DND-41 (cell line): ENCODE measurements at regions not wholly inside any gene's neighbourhood (a gene's known extent, or its start where the extent isn't known, plus 50 kb on each side); places are given as distances from the start of the nearest gene placed in this dataset.
A peak's percentile ranks its signal among the peaks of the same experiment; 100 is the strongest.

Experiments used
- ATAC-seq: fragments of 200-7000 bp; cut with Tn5 transposase; 3 replicates; pipeline ENCODE4 v1.9.1; 2021; ENCODE audit warnings: low read depth; ENCODE audit not compliant: insufficient read depth
- DNase-seq: peaks from one replicate; pipeline ENCODE4 v3.0.0-alpha.2; 2020
- H2AFZ ChIP-seq: 2 replicates; pipeline ENCODE4 v1.6.0; 2012; ENCODE audit warnings: low read depth, low read length
- H3K27ac ChIP-seq: 2 replicates; pipeline ENCODE4 v1.5.1; 2012; ENCODE audit warnings: low read length, inconsistent platforms
- H3K27me3 ChIP-seq: fragments of 200-600 bp; sonication (generic); 2 replicates; pipeline ENCODE4 v1.6.0; 2012; ENCODE audit warnings: low read length, mild to moderate bottlenecking, inconsistent platforms; ENCODE audit not compliant: insufficient read depth, poor library complexity
- H3K36me3 ChIP-seq: 2 replicates; pipeline ENCODE4 v1.5.1; 2012; ENCODE audit warnings: low read length, inconsistent platforms; ENCODE audit not compliant: insufficient read depth
- H3K4me1 ChIP-seq: 2 replicates; pipeline ENCODE4 v1.5.1; 2012; ENCODE audit warnings: mild to moderate bottlenecking, low read length; ENCODE audit not compliant: insufficient read depth
- H3K4me2 ChIP-seq: 2 replicates; pipeline ENCODE4 v1.6.0; 2012; ENCODE audit warnings: mild to moderate bottlenecking, moderate library complexity, low read length, inconsistent platforms; ENCODE audit not compliant: insufficient read depth
- H3K4me3 ChIP-seq, 2 experiments: fragments of 200-600 bp in 1 of 2; shearing (Covaris generic) in 1 of 2; 2 replicates each; pipeline ENCODE4 v1.5.1; 2012 to 2016; ENCODE audit warnings: inconsistent platforms in 2 of 2, low read length in 2 of 2, mild to moderate bottlenecking in 2 of 2, low read depth in 1 of 2, moderate library complexity in 1 of 2
- H3K79me2 ChIP-seq: 2 replicates; pipeline ENCODE4 v1.6.0; 2012; ENCODE audit warnings: low read length, inconsistent platforms; ENCODE audit not compliant: insufficient read depth
- H3K9ac ChIP-seq: 2 replicates; pipeline ENCODE4 v1.6.0; 2012; ENCODE audit warnings: low read depth, mild to moderate bottlenecking, inconsistent platforms, low read length, moderate library complexity
- H3K9me3 ChIP-seq: 2 replicates; pipeline ENCODE4 v1.5.1; 2012; ENCODE audit warnings: low read length, moderate library complexity, mild to moderate bottlenecking, inconsistent platforms; ENCODE audit not compliant: insufficient read depth, severe bottlenecking
- H4K20me1 ChIP-seq: 2 replicates; pipeline ENCODE4 v1.6.0; 2012; ENCODE audit warnings: low read length; ENCODE audit not compliant: insufficient read depth
- CTCF ChIP-seq: IDR thresholded peaks from 2 replicates; pipeline ENCODE4 v1.5.1; 2012; ENCODE audit warnings: borderline replicate concordance, low read length, moderate library complexity, mild to moderate bottlenecking; ENCODE audit not compliant: poor library complexity, severe bottlenecking; ENCODE audit errors: extremely low read depth
- EZH2 ChIP-seq: IDR thresholded peaks from 3 replicates; pipeline ENCODE4 v1.6.1; 2012; ENCODE audit warnings: borderline replicate concordance, low read depth, mild to moderate bottlenecking, moderate library complexity, low read length, inconsistent platforms; ENCODE audit not compliant: severe bottlenecking

DNA sequence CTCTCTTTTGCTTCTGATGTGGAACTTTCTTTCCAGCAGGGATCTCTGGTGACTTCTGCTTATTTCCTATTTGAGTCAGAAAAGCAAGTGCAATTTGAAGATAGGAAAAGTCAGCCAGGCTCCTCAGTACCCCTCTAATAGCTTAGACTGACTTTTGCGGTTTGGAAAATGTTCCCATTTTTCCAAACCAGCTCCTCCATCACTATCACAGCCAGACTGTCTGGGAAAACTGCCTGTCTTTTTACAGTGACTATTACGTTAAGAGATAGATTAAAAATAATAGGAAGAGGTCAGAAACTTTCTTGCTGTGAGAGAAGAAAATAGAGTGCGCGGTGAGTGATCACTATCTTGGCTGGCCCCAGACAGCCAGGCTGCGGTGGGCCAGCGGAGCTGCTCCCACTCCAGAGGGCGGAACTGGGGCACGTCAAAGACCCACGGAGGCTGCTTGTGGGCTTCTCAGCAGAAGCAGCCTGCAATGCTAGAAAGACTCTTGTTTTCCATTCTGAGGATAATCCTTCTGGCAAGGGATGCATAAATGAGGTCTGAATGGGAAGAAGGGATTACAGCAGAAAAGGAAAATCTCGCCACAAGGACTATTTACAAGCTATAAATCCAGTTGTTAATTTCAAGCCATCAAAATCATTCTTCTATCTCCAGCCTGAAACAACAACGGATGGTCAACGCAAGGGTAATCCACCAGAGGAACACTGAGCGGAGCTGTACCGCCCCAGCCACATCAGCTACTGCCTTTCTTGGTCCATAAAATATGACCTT is 151.0 kb upstream of the MSX2 start:
- Histone ChIP-seq H3K27ac (no peak overlapping the region), H3K4me1 (no peaks in the 10 kb centered on the region), H3K4me3 (no peak overlapping the region), H3K27me3 (no peaks in the 10 kb centered on the region), H4K20me1 (no peaks in the 10 kb centered on the region), H3K79me2 (no peaks in the 10 kb centered on the region), H2AFZ (no peak overlapping the region), H3K9ac (no peak overlapping the region), H3K36me3 (no peaks in the 10 kb centered on the region), H3K9me3 (no peaks in the 10 kb centered on the region), H3K4me2 (no peak overlapping the region)
- TF ChIP-seq EZH2 = no peak
- TF ChIP-seq CTCF = no peak
- no peak for DNase-seq
- ATAC-seq = no peak

- Histone ChIP-seq H4K20me1 (no peaks in the 10 kb centered on the region), H3K4me1 (no peaks in the 10 kb centered on the region), H3K4me2 (no peak overlapping the region), H3K27ac (no peak overlapping the region), H3K36me3 (no peaks in the 10 kb centered on the region), H3K4me3 (no peak overlapping the region), H3K9ac (no peak overlapping the region), H2AFZ (no peak overlapping the region), H3K9me3 (no peaks in the 10 kb centered on the region), H3K79me2 (no peaks in the 10 kb centered on the region), H3K27me3 (no peaks in the 10 kb centered on the region)
- ATAC-seq (no peak), DNase-seq (no peak)
- no peak for TF ChIP-seq CTCF
- no peak for TF ChIP-seq EZH2
Observed at GRCh38 chr5:174575043-174575442, 149.3 kb upstream of the MSX2 start.

DNA sequence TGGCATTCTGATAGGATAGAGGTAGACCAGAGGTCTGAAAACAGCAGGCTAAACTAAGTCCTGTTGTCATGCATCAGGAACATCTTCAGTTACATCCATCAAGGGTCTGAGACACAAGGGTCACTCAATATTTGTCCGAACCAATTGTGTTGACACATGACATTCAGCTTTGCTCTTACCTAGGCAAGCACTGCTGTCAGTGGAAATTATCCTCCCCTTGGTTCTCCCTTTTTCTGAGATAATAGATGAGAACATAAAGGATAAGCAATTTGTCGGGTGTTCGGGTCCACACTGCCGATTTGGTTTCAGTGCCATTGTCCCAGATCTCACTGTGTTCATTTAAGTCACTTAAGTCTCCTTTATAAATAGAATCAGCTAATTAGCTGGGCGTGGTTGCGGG is 148.3 kb upstream of the MSX2 start:
- no peak overlapping the region for H3K27ac ChIP-seq
- H3K9me3 ChIP-seq = no peaks in the 10 kb centered on the region
- no peaks in the 10 kb centered on the region for H4K20me1 ChIP-seq
- DNase-seq (no peak), ATAC-seq (no peak)
- no peak overlapping the region for H3K4me3 ChIP-seq
- TF ChIP-seq EZH2 = no peak
- TF ChIP-seq CTCF = no peak
- no peak overlapping the region for H2AFZ ChIP-seq
- H3K27me3 ChIP-seq = no peaks in the 10 kb centered on the region
- H3K79me2 ChIP-seq = no peaks in the 10 kb centered on the region
- no peak overlapping the region for H3K9ac ChIP-seq
- no peaks in the 10 kb centered on the region for H3K36me3 ChIP-seq
- no peaks in the 10 kb centered on the region for H3K4me1 ChIP-seq
- no peak overlapping the region for H3K4me2 ChIP-seq

DNA sequence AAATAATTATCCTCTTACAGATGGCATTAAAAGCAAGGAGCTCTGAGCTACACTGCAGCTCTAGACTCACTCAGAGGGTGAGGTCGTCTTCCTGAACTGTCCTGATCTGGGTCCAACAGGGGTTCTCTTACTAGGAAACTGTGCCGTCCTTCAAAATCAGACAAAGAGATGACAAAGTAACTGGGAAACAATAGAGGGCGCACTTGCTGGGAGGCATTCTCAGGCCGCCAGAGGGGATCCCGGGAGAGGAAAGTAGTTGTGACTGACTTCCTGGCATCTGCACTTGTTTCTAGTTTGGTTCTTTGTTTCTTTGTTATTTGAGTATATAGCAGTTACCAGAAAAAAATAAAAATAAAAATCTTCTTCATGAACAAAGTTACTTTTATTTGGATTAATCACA is 142.9 kb upstream of the MSX2 start:
- Histone ChIP-seq H3K9ac (no peak overlapping the region), H3K27me3 (no peaks in the 10 kb centered on the region), H3K36me3 (no peaks in the 10 kb centered on the region), H3K79me2 (no peaks in the 10 kb centered on the region), H3K9me3 (no peaks in the 10 kb centered on the region), H3K4me2 (no peak overlapping the region), H3K27ac (no peak overlapping the region), H3K4me1 (no peaks in the 10 kb centered on the region), H4K20me1 (no peaks in the 10 kb centered on the region), H3K4me3 (no peak overlapping the region), H2AFZ (no peak overlapping the region)
- DNase-seq = peak; percentile 6
- no peak for ATAC-seq
- no peak for TF ChIP-seq EZH2
- TF ChIP-seq CTCF = peak; percentile 47
